Activated T-cell treated with anti-CD3 and anti-CD28 coated beads for 24 hours (primary cell): ENCODE measurements at regions not wholly inside any gene's neighbourhood (a gene's known extent, or its start where the extent isn't known, plus 50 kb on each side); places are given as distances from the start of the nearest gene placed in this dataset.
"Not testable (repeated sequence)": the region's sequence is repeated elsewhere in the genome, so short reads cannot be mapped to it uniquely, and the experiment has no call there.

ENCODE experiments used
- DNase-seq: peaks from one replicate; pipeline ENCODE4 v3.0.0-alpha.2; 2020; ENCODE audit warnings: low read depth

DNA sequence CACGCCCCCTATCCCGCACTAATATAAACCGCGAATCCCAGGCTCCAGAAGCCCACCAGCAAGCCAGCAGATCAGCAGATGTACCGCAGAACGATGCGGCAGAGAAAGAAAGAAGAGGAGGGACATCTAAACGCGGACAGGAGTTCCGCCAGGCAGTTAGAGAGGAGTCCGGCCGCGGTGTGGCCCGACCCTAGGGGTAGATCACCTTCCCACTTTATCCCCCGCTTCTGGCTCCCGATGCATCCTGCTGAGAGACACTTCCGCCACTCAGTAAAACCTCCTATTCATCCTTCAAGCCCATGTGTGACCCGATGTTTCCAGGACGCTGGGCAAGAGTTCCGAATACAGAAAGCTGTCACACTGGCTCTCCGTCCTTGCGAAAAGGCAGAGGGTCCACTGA, 1046.8 kb downstream of the SLITRK5 start:
- DNase-seq, result no peak

DNA sequence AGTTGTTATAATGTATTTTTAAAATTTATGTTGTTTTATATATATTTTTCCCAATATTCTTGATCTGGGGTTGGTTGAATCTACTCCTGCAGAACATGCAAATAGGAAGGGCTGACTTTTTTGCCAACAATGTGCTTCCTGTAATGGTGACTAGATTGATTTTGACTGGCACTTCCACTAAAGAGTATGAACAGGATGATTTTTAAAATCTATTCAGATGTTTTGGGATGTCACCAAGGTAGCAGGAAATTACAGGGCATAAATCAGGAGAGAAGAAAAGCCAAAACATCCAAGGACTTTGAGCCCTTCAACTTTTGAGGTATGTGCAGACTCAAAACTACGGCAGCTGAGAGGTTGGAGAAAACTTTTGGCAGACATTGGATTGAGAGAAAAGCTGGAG, 1047.6 kb downstream of the SLITRK5 start:
- DNase-seq, result no peak

DNA sequence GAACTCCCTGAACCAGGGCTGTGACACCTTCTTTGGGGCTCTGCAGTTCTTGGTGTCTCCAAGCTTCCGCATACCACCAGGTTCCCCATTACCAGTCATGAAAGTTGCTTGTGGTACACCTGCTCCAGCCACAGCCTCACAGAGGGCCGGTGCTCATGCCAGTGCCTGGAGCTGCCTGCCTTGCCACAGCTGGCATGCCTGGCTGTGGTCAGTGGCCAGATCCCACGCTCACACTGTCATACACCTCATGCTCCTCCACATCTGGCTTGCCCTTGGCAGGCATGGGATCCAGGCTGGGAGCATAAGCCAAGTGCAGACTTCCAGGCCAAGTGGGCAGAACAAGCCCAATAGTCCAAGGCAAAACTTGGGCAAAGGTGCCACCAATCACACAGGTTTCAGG, 1054.9 kb downstream of the SLITRK5 start:
- no peak for DNase-seq

DNA sequence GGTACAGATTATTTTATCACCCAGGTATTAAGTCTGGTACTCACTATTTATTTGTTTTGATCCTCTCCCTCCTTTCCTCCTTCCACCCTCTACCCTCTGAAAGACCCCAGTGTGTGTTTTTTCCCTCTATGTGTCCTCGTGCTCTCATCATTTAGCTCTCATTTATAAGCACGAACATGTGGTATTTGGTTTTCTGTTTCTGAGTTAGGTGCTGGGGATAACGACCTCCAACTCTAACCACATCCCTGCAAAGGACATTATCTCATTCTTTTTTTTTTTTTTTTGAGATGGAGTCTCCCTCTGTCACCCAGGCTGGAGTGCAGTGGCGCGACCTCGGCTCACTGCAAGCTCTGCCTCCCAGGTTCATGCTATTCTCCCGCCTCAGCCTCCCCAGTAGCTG, 1056.1 kb downstream of the SLITRK5 start:
- DNase-seq, result not testable (repeated sequence)

DNA sequence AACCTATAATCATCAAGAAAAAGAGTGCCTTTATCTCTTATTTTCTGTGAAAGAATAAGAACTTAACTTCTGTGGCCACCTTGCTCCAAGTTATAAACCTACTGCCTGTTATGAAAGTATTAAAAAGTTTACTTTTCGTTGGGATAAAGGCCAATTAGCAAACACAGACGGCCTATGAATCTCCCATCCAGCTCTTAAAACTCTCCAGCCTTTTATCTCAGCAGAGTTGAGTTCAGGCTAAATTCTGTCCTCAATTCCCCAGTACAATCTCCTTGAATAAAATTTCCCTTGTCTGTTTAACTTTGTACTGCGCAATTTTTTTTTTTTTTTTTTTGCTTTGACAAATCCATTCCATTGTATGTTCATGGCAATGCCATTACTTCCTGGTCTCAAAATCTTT, 1058.4 kb downstream of the SLITRK5 start:
- no peak for DNase-seq

DNA sequence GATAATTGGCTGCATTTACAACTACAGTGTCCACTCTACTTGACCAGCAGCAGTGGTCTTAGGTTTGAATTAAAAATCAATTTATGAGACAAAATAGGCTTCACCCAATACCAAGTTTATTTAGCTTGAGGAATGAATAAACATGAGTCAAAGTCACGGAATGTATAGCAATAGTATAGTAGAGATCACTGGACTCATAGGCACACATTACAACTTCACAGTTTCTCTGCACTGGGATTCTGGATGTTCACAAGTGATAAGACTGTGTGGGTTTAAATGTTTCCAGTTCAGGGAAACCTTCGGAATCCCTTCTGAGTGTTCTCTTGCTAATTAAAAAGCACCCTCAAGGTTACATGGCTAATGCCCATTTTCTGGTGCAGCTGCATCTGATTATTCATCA, 1064.9 kb downstream of the SLITRK5 start:
- no peak for DNase-seq

DNA sequence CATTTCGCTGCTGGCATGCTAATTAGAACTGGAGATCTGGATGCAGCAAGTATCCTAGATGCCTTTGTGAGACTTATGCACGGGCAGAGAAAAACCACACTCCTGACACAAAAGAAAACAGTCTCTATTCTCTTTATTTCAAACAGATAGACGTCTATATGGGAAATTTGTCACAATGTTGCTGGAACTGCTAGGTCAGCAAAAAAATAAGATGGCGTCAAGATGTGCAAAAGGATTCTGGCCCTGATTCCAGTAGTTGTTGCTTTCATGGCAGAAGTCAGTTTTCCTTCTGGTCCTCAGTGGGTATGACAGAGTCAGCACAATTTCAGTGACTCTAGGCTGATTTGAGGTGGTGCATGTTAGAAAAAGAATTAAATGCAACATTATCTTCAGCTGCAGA, 1068.0 kb downstream of the SLITRK5 start:
- DNase-seq, result no peak

DNA sequence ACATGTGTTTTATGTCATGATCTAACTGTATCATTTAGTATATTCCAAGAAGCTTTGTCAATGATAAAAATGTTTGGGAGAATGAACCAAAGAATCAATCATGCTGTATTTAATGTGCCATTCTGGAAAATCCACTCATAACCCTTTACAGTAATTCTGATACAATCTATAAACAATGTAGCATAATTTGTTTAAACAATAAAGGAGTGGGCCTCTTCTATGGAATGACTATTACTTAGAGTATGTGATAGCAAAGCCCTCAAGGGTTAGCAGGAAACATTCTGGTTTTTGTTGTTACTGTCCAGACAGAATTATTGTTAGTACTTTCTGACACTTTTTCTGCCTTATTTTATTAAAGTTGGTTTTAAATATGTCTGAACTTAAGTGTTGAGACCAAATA, 1073.1 kb downstream of the SLITRK5 start:
- DNase-seq, result no peak

DNA sequence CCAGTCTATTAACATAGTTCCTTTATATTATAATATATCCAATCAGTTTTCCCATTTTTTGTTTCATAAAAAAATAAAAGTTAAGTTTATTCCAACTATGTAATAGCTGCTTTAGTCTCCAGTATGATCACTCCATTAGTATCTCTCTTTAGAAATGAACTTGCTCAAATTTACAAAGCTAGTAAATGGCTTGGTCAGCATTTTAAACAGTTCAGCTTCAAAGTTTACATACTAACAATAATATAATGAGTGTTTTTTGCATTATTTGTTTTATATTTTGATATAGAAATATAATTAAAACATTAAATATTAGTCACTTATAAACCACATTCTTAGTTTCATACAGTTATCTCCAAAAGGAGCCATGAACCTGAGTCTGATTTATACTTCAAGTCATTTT, 1073.8 kb downstream of the SLITRK5 start:
- no peak for DNase-seq

DNA sequence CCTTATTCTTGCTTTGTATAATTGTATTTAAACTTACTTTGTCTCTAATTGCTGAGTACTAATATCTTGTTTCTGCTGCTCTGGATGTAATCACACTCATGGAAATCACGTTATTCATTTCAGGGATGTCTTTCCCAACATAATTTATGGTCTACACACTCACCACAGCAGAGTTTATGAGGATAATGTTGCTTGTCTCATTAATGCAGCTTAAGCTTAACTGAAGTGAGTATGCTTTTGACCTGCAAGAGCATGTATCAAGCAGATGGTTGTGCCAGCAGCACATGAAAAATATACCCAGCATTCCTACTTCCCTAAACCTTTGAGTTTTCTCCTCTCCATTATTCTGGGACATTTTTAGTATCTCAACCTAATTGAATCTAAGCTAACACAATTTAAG, 1080.9 kb downstream of the SLITRK5 start:
- DNase-seq, result no peak

DNA sequence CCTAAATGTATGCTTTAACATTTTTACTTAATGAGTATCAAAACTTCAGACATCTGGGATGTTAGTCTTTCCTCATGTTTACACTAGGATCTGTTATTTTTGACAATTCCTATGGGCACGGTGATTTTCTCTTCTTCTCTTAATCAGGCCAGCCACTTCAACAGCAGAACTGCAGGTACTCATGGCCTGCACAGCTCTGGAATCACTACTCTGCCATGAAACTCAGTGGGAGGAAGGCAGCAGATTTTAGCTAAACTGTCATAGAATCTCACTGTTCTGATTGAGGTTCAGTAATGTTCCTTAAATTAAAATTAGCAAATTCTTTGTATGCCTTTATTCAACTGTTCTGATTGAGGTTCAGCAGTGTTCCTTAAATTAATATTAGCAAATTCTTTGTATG, 1083.0 kb downstream of the SLITRK5 start:
- no peak for DNase-seq

DNA sequence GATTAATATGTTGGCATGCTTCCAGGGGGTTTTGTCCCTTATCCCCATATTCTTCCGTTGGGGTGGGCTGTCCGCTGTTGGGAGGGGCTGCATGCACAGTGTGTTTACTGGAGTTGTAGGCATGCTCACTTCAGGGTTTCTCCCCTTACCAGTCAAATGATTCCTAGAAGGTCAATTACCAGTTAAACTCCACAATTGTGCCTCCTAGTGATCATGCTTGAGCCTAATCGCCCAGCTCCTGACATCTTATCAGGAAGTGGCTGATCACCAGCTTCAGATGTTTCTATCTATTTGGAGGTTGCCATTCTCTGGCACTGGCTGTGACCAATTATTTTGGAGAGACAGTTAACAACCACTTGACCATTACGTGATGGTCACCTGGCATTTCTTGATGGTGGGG, 1090.0 kb downstream of the SLITRK5 start:
- no peak for DNase-seq

DNA sequence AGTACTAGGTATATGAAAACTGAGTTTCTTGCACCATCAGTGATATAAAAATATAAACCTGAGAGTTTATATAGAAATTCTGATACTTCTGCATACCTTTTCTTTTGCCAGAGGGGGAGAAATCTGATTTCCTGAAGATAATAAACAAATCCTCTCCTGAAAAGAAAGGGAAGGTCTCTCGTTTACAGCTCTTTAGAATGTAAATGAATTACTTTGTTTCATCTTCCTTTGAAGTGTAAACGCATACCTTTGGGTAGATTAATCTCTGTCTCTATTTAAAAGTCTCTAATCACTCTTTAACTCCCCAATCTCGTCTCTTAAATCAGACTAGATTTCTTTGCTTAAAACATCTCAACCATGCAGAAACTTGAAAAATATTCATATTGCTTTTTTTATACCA, 1092.9 kb downstream of the SLITRK5 start:
- DNase-seq, result no peak

DNA sequence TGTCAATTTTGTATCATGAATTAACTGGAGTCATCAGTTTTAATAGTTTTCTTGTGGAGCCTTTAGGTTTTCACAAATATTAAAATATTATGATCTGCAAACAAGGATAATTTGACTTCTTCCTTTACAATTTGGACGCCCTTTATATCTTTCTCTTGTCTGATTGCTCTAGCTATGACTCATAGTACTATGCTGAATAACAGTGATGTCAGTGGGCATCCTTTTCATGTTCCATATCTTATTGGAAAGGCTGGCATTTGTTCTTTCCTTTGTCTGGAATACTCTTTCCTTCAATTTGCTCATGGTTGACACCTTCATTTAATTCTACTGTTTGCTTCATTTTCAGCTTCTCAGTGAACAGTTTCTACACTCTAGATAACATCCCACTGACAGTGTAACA, 1129.3 kb downstream of the SLITRK5 start:
- no peak for DNase-seq

DNA sequence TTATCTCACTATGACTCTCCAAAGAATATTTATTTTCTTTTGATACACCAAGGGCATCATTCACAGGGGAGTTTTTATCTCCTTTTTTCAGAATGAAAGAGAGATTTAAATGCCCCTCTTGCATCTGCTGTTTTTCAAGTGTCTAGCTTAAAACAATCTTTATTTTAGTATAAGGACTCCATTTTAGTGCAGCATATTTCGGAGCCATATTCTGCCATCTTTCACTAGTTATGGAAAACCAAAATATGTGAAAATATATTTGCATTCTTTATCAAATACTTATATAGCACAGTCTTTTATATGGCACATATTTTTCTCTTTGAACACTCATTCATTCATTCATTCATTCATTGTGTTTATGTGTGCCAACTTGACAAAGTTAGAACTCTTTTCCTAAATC, 1130.2 kb downstream of the SLITRK5 start:
- DNase-seq, result no peak

DNA sequence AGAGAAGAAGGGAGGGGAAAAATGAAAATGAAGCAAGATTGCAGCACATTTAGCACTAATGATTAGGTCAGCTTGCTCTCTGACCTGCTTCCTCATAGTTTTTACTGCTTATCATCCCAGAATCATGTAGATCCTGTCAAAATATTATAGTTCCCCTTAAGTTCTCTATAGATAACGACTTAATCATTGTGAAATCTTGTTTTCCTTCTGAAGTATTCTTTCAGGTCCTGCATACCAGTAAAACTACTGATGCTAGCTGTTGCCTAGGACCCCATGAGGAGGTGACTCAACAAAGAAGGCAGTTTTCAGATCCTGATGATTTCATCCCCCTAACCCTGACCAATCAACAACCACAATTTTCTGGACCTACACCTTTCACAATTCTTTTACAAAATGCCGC, 1131.7 kb downstream of the SLITRK5 start:
- DNase-seq, result no peak

DNA sequence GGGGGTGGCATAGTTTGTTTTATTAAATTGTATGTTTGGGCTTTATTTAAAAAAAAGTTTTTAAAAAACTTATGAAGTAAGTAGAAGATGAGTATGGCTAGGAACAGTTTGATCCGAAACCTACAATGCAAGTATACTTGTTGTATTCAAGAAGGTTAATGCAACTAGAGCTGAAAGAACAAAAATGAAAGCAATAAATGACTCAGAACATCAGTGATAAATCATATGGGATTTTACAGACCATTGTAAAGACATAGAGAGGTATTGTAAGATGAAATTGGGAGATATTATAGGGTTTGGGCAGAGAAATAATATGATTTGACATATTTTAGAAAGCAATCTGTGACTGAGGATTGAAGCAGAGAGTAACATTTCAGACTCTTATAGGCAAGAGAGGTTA, 1135.3 kb downstream of the SLITRK5 start:
- DNase-seq, result no peak

DNA sequence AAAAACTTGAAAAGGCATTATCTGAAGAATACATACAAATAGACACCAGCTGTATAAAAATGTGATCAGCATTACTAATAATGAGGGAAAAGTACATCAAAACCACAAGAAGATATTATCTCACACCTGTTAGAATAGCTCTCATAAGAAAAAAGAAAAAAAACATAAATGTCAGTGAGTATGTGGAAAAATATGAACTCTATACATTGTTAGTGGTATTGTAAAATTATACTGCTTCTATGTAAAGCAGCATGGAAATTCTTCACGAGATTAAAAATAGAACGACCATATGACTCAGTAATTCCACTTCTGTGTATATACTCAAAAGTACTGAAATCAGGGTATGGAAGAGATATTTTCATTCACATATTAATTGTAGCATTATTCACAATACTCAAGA, 1146.4 kb downstream of the SLITRK5 start:
- no peak for DNase-seq

DNA sequence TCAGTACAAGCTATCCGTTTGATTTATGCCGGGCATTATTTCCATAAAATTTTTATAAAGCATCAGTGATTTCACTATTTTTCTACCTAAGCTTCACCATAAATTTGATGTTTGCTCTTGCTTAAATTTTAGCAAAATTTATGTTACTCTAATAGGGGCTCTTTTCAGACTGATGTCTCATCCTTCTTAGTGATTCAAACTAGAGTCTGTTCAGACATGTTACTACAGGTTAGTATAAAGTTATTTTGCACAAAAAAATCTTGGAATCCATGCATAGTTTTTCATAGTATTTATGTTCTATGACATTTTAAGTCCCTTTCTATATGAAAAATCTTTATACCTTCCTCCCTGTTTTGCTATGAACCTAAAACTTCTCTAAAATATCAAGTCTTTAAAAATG, 1151.9 kb downstream of the SLITRK5 start:
- no peak for DNase-seq

DNA sequence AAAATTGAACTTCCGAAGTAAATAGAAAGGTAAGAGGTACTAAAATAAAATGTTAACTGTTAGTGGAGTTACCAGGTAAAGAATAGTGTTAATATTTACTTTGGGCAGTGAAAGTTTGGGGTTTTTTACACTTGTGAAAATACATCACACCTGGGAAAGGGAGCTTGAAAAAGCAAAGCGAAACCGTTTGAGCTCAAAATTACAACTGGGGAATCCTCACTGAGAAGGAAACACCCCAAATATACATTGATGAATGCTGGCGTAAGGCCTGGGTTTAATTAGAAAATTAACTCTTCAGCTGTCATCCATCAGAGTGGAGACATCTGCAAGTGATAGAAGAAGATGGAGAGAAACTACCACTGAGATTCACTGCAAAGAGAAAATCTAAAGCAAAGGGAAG, 1153.0 kb downstream of the SLITRK5 start:
- DNase-seq, result no peak

DNA sequence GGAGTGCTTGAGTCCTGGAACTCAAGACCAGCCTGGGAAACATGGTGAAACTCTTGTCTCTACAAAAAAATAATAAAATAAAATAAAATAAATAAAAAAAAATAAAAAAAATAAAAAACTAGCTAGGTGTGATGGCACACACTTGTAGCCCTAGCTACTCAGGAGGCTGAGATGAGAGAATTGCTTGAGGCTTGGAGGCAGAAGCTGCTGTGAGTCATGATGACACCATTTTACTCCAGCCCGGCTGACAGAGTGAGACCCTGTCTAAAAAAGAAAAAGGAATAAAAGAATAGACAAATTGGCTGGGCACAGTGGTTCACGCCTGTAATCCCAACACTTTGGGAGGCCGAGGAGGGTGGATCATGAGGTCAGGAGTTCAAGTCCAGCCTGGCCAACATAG, 1168.9 kb downstream of the SLITRK5 start:
- no peak for DNase-seq

DNA sequence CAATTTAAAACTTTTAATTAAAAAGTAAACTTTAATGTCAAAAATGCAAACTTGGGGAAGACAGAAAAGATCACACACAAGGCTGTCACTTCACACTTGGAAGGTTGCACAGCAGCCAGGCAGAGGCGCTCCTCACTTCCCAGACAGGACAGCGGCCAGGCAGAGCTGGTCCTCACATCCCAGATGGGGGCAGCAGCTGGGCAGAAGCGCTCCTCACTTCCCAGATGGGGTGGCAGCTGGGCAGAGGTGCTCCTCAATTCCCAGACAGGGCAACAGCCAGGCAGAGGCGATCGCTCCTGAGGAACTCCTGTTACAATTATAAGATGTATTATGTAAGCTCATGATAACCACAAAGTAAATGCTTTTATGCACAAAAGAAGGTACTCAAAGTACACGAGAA, 1181.1 kb downstream of the SLITRK5 start:
- DNase-seq, result not testable (repeated sequence)

DNA sequence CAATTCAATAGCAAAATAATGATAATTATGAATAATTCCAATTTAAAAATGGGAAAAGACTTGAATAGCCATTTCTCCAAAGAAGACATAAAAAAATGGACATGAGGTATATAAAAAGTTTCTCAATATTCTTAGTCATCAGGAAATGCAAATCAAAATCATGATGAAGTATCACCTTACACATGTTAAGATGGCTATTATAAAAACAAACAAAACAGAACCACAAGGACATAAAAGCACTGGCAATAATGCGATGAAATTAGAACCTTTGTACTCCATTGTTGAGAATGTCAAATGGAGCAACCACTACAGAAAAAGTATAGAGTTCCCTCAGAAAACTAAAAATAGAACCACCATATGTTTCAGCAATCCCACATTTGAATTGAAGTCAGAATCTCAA, 1186.1 kb downstream of the SLITRK5 start:
- DNase-seq, result no peak

DNA sequence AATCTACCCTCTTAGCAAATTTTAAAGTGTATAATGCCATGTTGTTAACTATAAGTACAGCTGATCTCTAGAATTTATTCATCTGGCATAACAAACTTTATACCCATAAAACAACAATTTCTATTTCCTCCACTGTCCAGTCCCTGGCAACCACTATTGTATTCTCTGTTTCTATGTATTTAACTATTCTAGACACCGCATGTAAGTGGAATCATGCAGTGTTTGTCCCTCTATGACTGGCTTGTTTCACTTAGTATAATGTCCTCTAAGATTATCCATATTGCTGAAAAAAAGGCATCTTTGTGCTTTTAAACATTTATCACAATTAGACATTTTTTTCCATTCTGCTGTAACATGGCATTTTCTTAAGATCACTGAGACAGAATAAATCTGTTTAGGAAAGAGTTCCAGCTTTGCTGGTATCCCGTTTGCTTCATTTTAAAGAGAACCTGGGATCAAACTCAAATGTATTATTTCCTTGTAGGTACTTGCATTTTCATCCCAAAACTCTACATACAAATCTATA, 1191.0 kb downstream of the SLITRK5 start:
- DNase-seq, result no peak

DNA sequence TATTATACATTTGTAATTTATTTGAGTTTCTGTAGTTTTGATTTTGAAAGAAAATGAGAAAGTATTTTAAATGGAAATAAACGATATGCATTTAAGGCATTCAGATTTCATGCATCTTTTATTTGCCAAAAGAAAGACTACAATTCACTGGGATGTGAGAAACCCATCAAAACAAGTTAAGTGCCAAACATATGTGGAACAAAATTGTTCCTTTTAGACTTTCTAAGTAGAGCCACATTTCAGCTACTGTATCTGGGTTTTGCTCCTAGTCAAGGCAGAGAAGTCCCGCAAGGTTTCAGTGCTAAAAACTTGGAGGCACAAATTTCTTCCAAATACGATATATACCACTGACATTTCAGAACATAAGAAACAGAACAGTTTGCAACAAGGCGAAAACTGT, 1191.9 kb downstream of the SLITRK5 start:
- DNase-seq, result no peak
